Gastroesophageal sphincter (tissue), 3 donors: ENCODE measurements at regions not wholly inside any gene's neighbourhood (a gene's known extent, or its start where the extent isn't known, plus 50 kb on each side); places are given as distances from the start of the nearest gene placed in this dataset.

Experiments
- EP300 ChIP-seq: sonication (generic); formaldehyde crosslinking; IDR thresholded peaks from one replicate; pipeline ENCODE4 v1.6.1; 2017; ENCODE audit warnings: antibody characterized with exemption, mild to moderate bottlenecking
- POLR2A ChIP-seq, 2 donors: fragments of 450-650 bp; IDR thresholded peaks; one replicate each; pipeline ENCODE4 v1.6.1; 2017; ENCODE audit warnings: antibody characterized with exemption in 2 of 2, mild to moderate bottlenecking in 2 of 2, moderate library complexity in 1 of 2
- POLR2AphosphoS5 ChIP-seq: sonication (generic); formaldehyde crosslinking; IDR thresholded peaks from one replicate; pipeline ENCODE4 v1.6.1; 2017; ENCODE audit warnings: antibody characterized with exemption
- TF ChIP-seq, protein P1 (sequence below), 4 experiments: fragments of 200-600 bp in 2 of 4; fragments of 450-650 bp in 2 of 4; sonication (generic) in 1 of 4; IDR thresholded peaks; one replicate each; pipeline ENCODE4 v1.5.1; 2017 to 2019; ENCODE audit warnings: antibody characterized with exemption in 4 of 4, mild to moderate bottlenecking in 2 of 4, moderate library complexity in 2 of 4

DNA sequence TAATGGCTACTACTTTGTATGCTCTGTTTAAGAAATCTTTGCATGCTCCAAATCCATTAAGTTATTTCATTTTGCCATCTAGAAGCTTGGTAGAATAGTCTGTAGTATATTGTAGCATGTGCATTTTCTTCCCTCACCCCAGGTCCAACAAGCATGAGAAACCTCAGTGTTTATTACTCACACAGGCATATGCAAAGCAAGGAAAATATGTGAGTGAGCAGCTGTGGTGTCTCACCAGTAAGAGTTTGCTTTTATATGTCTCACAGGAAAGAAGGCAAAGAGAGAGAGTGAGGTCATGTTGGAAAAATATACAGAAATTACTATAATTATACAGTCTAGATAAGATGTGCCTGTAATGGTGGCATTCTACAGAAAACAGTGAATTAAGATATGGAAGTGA is 312.5 kb downstream of the C3orf38 start:
- TF ChIP-seq POLR2AphosphoS5 = no peak
- TF ChIP-seq POLR2A (IDR thresholded peaks at IDR 0.05) = no peak
- TF ChIP-seq, protein P1, sequence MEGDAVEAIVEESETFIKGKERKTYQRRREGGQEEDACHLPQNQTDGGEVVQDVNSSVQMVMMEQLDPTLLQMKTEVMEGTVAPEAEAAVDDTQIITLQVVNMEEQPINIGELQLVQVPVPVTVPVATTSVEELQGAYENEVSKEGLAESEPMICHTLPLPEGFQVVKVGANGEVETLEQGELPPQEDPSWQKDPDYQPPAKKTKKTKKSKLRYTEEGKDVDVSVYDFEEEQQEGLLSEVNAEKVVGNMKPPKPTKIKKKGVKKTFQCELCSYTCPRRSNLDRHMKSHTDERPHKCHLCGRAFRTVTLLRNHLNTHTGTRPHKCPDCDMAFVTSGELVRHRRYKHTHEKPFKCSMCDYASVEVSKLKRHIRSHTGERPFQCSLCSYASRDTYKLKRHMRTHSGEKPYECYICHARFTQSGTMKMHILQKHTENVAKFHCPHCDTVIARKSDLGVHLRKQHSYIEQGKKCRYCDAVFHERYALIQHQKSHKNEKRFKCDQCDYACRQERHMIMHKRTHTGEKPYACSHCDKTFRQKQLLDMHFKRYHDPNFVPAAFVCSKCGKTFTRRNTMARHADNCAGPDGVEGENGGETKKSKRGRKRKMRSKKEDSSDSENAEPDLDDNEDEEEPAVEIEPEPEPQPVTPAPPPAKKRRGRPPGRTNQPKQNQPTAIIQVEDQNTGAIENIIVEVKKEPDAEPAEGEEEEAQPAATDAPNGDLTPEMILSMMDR (IDR thresholded peaks at IDR 0.05) = no peak
- no peak for TF ChIP-seq EP300
